Breast epithelium (tissue), 4 donors: ENCODE measurements at regions not wholly inside any gene's neighbourhood (a gene's known extent, or its start where the extent isn't known, plus 50 kb on each side); places are given as distances from the start of the nearest gene placed in this dataset.

ENCODE experiments used
- DNase-seq, 2 donors: peaks; one replicate each; pipeline ENCODE4 v3.0.0-alpha.2; 2019; ENCODE audit warnings: low spot score in 2 of 2
- H3K27ac ChIP-seq, 2 donors: fragments of 200-600 bp; sonication (generic) in 1 of 2; one replicate each; pipeline ENCODE4 v1.5.1; 2016 to 2019; ENCODE audit warnings: mild to moderate bottlenecking in 1 of 2
- H3K27me3 ChIP-seq, 2 donors: fragments of 200-600 bp; sonication (generic) in 1 of 2; one replicate each; pipeline versions ENCODE4 v1.5.1 to v1.6.0; 2017 to 2019; ENCODE audit warnings: control low read depth in 1 of 2, mild to moderate bottlenecking in 1 of 2
- H3K36me3 ChIP-seq: fragments of 200-600 bp; one replicate; pipeline ENCODE4 v1.5.1; 2019
- H3K4me1 ChIP-seq, 2 donors: fragments of 200-600 bp; sonication (generic); one replicate each; pipeline ENCODE4 v1.5.1; 2016 to 2019; ENCODE audit warnings: control low read depth in 1 of 2
- H3K4me3 ChIP-seq, 3 donors: fragments of 200-600 bp; sonication (generic); 1 replicate in 2 of 3; 2 replicates in 1 of 3; pipeline ENCODE4 v1.5.1; 2016 to 2019; ENCODE audit warnings: mild to moderate bottlenecking in 3 of 3, moderate library complexity in 2 of 3
- H3K9me3 ChIP-seq, 2 donors: fragments of 200-600 bp; sonication (generic) in 1 of 2; one replicate each; pipeline ENCODE4 v1.5.1; 2016 to 2019; ENCODE audit warnings: control low read depth in 1 of 2
- CTCF ChIP-seq, 3 donors: fragments of 450-650 bp; IDR thresholded peaks; one replicate each; pipeline ENCODE4 v1.5.1; 2016 to 2017; ENCODE audit warnings: antibody characterized with exemption in 3 of 3, mild to moderate bottlenecking in 3 of 3, moderate library complexity in 3 of 3
- POLR2A ChIP-seq: fragments of 450-650 bp; IDR thresholded peaks from one replicate; pipeline ENCODE4 v1.6.1; 2016; ENCODE audit warnings: antibody characterized with exemption, mild to moderate bottlenecking, moderate library complexity
- POLR2AphosphoS5 ChIP-seq, 3 donors: sonication (generic); formaldehyde crosslinking; IDR thresholded peaks; one replicate each; pipeline ENCODE4 v1.6.1; 2017; ENCODE audit warnings: antibody characterized with exemption in 3 of 3
- intact Hi-C: fragments of 100-400 bp; cut with DNase I; formaldehyde crosslinking; loops from one replicate; pipeline ENCODE4 v1.15.1; 2023; ENCODE audit warnings: low total_unique reads

- no peak overlapping the region for H3K27ac ChIP-seq
- DNase-seq = no peak
- intact Hi-C loops = no loop called here
- no peak overlapping the region for H3K4me3 ChIP-seq
- H3K4me1 ChIP-seq = peaks cover 0 to 3% of the 10 kb centered on the region in 2 donors
- TF ChIP-seq POLR2A = no peak
- TF ChIP-seq POLR2AphosphoS5 (IDR thresholded peaks at IDR 0.05) = no peak
- TF ChIP-seq CTCF (IDR thresholded peaks at IDR 0.05) = no peak
- no peaks in the 10 kb centered on the region for H3K9me3 ChIP-seq
- no peaks in the 10 kb centered on the region for H3K27me3 ChIP-seq
- H3K36me3 ChIP-seq = no peaks in the 10 kb centered on the region
Measured at GRCh38 chr18:76260941-76261472, 234.0 kb downstream of the ZNF516 start.

DNA sequence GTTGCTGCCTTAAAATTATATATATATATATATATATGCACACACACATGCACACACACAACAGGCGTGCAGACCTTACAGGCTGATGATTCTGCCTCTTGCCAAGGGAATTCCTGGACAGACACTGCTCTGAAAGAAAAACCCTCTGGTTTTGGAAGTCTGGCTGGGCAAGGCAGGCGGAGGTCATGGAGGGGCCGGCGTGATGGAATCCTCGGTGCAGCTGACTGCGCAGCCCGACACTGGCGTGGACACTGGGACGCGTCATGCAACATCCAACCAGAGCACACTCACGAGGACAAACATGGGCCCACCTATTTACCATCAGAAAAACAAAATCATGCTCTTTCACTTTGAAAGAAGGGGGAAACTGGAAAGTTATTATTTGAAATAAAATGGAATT, 235.3 kb downstream of the ZNF516 start:
- Histone ChIP-seq H3K9me3 (no peaks in the 10 kb centered on the region), H3K4me3 (no peak overlapping the region), H3K4me1 (peaks cover 0 to 3% of the 10 kb centered on the region in 2 donors), H3K27me3 (no peaks in the 10 kb centered on the region), H3K27ac (no peak overlapping the region), H3K36me3 (no peaks in the 10 kb centered on the region)
- TF ChIP-seq CTCF (IDR thresholded peaks at IDR 0.05) = no peak
- no peak for TF ChIP-seq POLR2AphosphoS5 (IDR thresholded peaks at IDR 0.05)
- intact Hi-C loops = no loop called here
- DNase-seq = no peak

- Histone ChIP-seq H3K9me3 (no peaks in the 10 kb centered on the region), H3K36me3 (no peaks in the 10 kb centered on the region), H3K4me3 (no peak overlapping the region), H3K4me1 (no peaks in the 10 kb centered on the region), H3K27me3 (no peaks in the 10 kb centered on the region), H3K27ac (no peak overlapping the region)
- intact Hi-C loops = no loop called here
- DNase-seq = no peak
- TF ChIP-seq CTCF (IDR thresholded peaks at IDR 0.05) (no peak), POLR2AphosphoS5 (IDR thresholded peaks at IDR 0.05) (no peak), POLR2A (no peak)
Measured at GRCh38 chr18:76259096-76259495, 235.9 kb downstream of the ZNF516 start.

DNA sequence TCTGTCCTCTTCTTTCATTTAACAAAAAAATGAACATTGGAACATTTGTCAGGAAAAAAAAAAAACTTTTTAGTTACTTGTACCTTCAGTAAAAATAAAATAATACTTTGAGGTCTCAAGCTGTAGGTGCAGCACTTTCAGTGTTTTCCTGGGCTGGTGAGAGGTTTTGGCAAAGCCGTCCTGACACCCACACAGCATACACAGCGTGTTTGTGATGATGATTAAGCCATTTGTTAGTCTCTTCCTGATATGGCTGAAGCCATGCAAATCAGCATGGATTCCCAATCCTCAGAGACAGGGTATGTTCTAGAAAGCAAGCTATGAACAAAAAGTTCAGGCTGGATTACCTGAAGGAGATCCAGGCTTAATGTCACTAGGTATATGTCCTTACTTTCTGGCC, 236.8 kb downstream of the ZNF516 start:
- Histone ChIP-seq H3K36me3 (no peaks in the 10 kb centered on the region), H3K4me1 (no peaks in the 10 kb centered on the region), H3K4me3 (no peak overlapping the region), H3K9me3 (no peaks in the 10 kb centered on the region), H3K27ac (no peak overlapping the region), H3K27me3 (no peaks in the 10 kb centered on the region)
- TF ChIP-seq POLR2AphosphoS5 (IDR thresholded peaks at IDR 0.05) (no peak), POLR2A (no peak), CTCF (IDR thresholded peaks at IDR 0.05) (no peak)
- DNase-seq = no peak
- intact Hi-C loops = no loop called here

- Histone ChIP-seq H3K4me1 (no peaks in the 10 kb centered on the region), H3K36me3 (no peaks in the 10 kb centered on the region), H3K9me3 (no peaks in the 10 kb centered on the region), H3K27ac (no peak overlapping the region), H3K27me3 (no peaks in the 10 kb centered on the region), H3K4me3 (no peak overlapping the region)
- TF ChIP-seq CTCF (IDR thresholded peaks at IDR 0.05) (no peak), POLR2AphosphoS5 (IDR thresholded peaks at IDR 0.05) (no peak), POLR2A (no peak)
- intact Hi-C loops = no loop called here
- no peak for DNase-seq
Measured at GRCh38 chr18:76255070-76255683, 239.9 kb downstream of the ZNF516 start.
